ENCODE measurements at regions not wholly inside any gene's neighbourhood (a gene's known extent, or its start where the extent isn't known, plus 50 kb on each side); places are given as distances from the start of the nearest gene placed in this dataset.
"Not testable (repeated sequence)": the region's sequence is repeated elsewhere in the genome, so short reads cannot be mapped to it uniquely, and the experiment has no call there.

DNA sequence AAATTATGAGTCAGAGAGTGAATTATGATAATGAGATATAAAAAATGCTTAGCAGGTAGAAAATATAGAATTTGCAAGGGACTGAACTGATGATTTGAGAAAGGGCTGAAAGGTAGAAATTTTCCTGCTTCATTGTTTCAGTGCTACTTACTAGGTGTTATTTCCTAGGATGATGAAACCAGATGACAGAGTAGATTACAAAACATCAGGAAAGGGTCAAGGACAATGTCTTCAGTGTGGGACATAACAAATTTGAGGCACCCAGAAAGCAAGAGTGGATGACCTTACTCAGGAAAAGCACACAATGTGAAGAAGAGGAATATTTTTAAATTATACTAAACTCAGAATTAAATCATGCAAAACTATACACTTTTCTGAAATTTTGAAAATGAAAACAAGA lies 102.1 kb downstream of the SHCBP1 start:
- no peak for DNase-seq (ENCODE audit: low read depth)

DNA sequence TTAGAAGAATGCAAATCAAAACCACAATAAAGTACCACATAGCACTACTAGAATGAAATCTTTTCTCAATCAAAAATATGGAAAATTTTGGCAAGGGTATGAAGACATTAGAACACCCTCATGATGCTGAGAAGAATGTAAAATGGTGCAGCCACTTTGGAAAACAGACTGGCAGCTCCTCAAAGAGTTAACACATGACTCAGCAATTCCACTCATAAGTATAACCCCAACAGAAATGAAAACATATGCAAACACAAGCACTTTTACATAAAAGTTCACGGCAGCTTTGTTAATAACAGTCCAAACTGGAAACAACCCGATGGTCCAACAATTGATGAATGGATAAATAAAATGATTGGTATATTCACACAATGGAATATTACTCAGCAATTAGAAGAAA lies 124.5 kb downstream of the SHCBP1 start:
- no peak for DNase-seq (ENCODE audit: low read depth)

DNA sequence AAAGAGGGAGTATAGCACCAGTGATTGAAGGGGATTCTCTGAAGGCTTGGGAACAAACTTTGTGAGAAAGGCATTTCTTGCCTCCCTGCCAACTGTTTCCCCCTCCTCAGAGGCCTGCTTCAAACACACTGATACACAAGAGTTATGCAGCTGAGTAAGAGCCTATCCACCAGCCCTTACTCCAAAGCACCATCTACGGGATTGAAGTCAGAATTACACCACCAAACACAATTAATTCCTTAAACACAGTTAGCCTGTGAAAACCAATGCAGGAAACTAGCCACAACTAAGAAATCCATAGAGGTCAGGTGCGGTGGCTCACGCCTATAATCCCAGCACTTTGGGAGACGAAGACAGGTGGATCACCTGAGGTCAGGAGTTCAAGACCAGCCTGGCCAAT lies 138.3 kb downstream of the SHCBP1 start:
- DNase-seq (ENCODE audit: low read depth), result no peak

DNA sequence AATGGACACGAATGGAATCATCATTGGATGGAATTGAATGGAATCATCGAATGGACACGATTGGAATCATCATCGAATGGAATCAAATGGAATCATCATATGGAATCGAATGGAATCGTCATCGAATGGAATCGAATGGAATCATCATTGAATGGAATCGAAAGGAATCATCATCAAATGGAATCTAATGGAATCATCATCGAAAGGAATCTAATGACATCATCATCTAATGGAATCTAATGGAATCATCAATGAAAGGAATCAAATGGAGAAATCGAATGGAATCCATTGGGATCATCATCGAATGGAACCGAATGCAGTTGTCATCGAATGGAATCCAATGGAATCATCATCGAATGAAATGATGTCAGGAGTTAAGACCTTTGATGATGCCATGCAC lies 154.9 kb downstream of the SHCBP1 start:
- no peak for DNase-seq (ENCODE audit: low read depth)

DNA sequence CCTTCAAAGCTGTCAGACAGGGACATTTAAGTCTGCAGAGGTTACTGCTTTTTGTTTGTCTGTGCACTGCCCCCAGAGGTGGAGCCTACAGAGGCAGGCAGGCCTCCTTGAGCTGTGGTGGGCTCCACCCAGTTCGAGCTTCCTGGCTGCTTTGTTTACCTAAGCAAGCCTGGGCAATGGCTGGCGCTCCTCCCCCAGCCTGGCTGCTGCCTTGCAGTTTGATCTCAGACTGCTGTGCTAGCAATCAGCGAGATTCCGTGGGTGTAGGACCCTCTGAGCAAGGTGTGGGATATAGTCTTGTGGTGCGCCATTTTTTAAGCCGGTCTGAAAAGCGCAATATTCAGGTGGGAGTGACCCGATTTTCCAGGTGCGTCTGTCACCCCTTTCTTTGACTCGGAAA lies 166.4 kb downstream of the SHCBP1 start:
- not testable (repeated sequence) for DNase-seq (ENCODE audit: low read depth)

DNA sequence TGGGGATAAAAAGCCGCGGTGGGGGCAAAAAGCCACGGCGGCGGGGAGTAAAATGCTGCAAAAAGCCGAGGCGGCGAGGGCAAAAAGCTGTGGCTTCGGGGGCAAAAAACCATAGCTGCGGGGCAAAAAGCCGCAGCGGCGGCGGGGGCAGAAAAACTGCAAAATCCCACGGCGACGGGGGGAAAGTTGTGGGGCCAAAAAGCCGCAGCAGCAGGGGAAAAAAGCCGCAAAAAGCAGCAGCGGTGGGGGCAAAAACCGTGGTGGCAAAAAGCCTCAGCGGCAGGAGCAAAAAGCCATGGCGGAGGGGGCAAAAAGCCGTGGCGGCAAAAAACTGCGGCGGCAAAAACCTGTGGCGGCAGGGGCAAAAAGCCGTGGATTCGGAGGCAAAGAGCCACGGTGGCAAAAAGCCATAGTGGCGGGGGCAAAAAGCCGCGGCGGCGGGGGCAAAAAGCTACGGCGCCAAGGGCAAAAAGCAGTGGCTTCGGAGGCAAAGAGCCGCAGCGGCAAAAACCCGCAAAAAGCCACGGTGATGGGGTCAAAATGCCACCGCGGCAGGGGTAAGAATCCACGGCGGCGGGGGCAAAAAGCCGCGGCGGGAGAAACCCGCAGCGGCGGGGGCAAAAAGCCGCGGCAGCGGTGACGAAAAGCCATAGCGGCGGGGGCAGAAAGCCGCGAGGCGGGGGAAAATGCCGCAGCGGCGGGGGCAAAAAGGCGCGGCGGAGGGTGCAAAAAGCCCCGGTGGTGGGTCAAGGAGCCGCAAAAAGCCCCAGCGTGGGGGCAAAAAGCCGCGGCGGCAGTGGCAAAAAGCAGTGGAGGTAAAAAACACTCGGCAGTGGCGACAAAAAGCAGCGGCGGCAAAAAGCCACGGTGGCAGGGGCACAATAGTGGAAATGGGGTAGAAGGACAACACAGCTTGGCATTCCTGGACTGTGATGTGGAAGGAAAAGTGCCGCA lies 192.8 kb downstream of the SHCBP1 start:
- DNase-seq (ENCODE audit: low read depth), result no peak

DNA sequence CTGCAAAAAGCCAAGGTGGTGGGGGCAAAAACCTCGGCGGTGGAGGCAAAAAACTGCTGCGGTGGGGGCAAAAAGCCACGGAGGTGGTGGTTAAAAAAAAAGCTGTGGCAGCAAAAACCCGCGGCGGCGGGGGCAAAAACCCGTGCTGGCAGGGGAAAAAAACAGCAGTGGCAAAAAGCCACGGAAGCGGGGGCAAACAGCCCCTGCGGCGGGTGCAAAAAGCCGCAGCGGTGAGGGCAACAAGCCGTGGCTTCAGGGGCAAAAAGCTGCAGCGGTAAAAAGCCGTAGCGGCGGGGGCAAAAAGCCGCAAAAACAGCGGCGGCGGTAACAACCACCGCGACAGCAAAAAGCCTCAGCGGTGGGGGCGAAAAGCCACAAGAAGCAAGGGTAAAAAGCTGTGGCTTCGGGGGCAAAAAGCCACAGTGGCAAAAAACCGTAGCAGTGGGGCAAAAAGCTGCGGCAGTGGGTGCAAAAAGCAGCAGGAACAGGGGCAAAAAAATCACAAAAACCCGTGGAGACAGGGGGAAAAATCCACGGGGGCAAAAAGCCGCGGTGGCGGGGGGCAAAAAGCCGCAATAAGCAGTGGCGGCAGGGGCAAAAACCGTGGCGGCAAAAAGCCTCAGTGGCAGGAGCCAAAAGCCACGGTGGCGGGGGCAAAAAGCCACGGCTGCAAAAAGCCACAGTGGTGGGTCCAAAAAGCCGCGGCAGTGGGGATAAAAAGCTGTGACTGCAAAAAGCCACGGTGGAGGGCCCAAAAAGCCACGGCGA lies 193.7 kb downstream of the SHCBP1 start:
- no peak for DNase-seq (ENCODE audit: low read depth)

DNA sequence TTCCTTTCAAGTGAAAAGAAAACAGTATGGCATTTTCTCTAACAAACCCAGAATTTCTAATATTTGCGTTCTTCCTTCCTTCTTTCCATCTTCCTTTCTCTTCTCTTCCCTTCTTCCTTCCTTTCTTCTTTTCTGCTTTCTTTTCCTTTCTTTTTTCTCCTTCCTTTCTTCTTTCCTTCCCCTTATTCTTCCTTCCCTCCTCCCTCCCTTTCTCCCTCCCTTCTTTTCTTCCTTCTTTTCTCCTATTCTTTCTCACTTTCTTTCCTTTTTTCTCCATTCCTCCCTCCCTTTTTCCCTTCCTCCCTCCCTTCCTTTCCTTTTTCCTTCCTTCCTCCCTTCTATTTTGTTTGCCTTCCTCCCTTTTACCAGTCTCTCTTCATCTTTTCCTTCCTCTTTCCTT lies 194.8 kb downstream of the SHCBP1 start:
- DNase-seq (ENCODE audit: low read depth), result no peak

DNA sequence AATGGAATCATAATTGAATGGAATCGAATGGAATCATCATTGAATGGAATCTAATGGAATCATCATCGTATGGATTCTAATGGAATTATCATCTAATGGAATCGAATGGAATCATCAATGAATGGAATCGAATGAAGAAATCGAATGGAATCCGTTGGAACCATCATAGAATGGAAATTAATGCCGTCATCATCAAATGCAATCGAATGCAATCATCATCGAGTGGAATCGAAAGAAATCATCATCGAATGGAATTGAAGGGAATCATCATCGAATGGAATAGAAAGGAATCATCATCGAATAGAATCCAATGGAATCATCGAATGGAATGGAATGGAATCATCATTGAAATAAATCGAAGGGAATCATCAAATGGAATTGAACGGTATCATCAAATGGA lies 217.2 kb downstream of the SHCBP1 start:
- no peak for DNase-seq (ENCODE audit: low read depth)

DNA sequence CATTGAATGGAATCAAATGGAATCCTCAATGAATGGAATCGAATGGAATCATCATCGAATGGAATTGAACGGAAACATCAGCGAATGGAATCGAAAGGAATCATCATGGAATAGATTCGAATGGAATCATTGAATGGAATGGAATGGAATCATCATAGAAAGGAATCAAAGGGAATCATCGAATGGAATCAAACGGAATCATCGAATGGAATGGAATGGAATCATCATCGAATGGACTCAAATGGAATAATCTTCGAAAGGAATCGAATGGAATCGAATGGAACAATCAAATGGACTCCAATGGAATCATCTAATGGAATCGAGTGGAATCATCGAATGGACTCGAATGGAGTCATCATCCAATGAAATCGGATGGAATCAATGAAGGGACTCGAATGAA lies 222.6 kb downstream of the SHCBP1 start:
- not testable (repeated sequence) for DNase-seq (ENCODE audit: low read depth)

DNA sequence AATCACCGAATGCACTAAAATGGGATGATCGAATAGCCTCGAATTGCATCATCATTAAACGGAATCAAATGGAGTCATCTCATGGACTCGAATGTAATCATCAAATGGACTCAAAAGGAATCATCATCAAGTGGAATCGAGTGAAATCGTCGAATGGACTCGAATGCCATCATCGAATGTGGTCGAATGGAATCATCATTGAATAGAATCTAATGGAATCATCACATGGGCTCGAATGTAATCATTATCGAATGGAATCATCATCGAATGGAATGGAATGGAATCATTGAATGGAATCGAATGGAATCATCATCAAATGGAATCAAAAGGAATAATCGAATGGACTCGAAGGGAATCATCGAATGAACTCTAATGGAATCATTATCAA lies 224.3 kb downstream of the SHCBP1 start:
- not testable (repeated sequence) for DNase-seq (ENCODE audit: low read depth)

DNA sequence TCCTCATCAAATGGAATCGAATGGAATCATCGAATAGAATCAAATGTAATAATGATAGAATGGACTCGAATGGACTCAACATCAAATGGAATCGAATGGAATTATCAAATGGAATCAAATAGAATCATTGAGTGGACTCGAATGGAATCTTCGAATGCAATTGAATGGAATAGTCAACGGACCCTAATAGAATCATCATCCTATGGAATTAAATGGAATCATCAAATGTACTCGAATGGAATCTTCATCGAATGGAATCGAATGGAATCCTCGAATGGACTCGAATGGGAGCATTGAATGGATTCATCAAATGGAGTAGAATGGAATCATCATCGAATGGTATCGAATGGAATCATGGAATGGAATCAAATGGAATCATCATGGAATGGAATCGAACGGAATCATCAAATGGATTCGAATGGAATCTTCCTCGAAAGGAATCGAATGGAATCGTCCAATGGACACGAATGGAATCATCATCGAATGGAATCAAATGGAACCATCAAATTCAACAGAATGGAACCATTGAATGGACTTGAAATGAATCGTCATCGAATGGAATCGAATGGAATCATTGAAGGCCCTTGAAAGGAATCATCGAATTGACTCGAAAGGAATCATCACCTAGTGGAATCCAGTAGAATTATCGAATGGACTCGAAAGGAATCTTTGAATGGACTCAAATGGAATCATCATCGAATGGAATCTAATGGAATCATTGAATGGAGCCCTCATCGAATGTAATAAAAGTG lies 224.9 kb downstream of the SHCBP1 start:
- DNase-seq (ENCODE audit: low read depth), result not testable (repeated sequence)

DNA sequence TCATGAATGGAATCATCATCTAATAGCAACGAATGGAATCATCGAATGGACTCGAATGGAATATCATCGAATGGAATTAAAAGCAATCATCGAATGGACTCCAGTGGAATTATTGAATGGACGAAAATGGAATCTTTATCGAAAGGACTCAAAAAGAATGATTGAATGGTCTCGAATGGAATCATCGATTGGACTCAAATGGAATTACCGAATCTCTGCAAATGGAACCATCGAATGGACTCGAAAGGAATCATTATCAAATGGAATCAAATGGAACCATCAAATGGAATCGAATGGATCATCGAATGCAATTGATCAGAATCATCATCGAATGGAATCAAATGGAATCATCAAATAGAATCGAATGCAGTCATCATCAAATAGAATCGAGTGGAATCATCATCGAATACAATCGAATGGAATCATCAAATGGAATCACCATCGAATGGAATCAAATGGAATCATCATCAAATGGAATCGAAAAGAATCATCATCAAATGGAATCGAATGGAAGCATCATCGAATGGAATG lies 225.7 kb downstream of the SHCBP1 start:
- not testable (repeated sequence) for DNase-seq (ENCODE audit: low read depth)

DNA sequence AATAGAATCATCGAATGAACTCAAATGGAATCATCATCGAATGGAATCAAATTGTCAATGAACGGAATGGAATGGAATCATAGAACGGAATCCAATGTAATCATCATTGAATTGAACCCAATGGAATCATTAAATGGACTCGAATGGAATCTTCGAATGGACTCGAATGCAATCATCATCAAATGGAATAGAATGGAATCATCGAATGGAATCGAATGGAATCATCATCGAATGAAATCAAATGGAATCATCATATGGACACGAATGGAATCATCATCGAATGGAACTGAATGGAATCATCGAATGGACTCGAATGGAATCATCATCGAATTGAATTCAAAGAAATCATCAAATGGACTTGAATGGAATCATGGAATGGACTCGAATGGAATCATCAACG lies 226.2 kb downstream of the SHCBP1 start:
- DNase-seq (ENCODE audit: low read depth), result not testable (repeated sequence)

DNA sequence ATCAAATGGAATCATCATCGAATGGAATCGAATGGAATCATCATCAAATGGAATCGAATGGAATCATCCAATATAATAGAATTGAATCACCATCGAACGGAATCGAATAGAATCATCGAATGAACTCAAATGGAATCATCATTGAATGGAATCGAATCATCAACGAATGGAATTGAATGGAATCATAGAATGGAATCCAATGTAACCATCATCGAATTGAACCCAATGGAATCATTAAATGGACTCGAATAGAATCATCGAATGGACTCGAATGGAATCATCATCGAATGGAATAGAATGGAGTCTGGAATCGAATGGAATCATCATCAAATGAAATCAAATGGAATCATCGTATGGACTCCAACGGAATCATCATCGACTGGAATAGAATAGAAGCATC lies 227.0 kb downstream of the SHCBP1 start:
- not testable (repeated sequence) for DNase-seq (ENCODE audit: low read depth)

DNA sequence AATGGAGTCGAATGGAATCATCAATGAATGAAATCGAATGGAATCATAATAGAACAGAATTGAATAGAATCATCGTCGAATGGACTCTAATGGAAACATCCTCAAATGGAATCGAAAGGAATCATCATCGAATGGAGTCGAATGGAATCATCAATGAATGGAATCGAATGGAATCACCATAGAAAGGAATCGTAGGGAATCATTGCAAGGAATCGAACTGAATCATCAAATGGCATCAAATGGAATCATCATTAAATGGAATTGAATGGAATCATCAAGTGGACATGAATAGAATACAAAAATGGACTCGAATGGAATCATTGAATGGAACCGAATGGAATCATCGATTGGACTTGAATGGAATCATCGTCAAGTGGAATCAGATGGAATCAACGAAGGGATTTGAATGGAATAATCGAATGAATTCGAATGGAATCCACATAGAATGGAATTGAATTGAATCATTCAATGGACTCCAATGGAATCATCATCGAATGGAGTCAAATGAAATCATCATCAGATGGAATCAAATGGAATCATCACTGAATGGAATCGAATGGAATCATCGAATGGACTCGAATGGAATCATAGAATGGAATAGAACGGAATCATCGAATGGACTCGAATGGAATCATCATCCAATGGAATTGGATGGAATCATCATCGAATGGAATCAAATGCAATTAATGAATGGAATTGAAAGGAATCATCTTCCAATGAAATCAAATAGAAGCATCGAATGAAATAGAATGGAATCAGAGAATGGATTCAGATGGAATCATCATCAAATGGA lies 228.1 kb downstream of the SHCBP1 start:
- DNase-seq (ENCODE audit: low read depth), result not testable (repeated sequence)

DNA sequence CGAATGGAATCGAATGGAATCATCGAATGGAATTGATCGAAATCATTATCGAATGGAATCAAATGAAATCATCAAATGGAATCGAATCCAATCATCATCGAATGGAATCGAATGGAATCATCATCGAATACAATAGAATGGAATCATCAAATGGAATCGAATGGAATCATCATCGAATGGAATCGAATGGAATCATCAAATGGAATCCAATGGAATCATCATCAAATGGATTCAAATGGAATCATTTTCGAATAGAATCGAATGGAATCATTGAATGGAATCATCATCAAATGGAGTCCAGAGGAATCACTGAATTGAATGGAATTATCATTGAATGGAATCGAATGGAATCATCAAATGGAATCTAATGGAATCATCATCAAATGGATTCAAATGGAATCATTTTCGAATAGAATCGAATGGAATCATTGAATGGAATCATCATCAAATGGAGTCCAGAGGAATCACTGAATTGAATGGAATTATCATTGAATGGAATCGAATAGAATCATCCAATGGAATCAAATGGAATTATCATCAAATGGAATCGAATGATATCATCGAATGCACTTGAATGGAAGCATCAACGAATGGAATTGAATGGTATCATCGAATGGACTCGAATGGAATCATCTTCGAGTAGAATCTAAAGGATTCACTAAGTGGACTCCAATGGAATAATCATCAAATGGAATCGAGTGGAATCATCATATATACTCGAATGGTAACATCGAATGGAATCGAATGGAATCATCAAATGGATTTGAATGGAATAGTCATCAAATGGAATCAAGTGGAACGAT lies 230.3 kb downstream of the SHCBP1 start:
- not testable (repeated sequence) for DNase-seq (ENCODE audit: low read depth)

DNA sequence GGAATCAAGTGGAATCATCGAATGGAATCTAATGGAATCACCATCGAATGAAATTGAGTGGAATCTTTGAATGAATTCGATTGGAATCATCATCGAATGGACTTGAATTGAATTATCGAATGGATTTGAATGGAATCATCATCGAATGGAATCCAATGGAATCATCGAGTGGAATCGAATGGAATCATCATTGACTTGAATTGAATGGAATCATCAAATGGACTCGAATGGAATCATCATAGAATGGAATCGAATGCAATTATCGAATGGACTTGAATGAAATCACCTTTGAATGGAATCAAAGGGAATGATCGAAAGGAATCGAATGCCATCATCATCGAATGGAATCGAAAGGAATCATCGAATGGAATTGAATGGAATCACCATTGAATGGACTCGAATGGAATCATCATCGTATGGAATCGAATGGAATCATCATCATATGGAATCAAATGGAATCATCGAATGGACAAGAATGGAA lies 231.6 kb downstream of the SHCBP1 start:
- DNase-seq (ENCODE audit: low read depth), result peak; percentile 21

DNA sequence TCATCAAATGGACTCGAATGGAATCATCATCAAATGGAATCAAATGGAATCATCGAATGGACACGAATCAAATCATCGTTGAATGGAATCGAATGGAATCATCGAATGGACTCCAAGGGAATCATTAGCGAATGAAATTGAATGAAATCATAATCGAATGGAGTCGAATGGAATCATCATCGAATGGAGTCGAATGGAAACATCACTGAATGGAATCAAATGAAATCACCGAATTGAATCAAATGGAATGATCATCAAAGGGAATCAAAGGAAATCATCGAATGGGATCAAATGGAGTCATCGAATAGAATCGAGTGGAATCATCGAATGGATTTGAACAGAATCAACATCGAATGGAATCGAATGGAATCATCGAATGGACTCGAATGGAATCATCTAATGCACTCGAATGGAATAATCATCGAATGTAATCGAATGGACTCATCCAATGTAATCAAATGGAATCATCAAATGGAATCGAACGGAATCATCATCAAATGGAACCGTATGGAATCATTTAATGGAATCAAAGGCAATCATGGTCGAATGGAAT lies 232.2 kb downstream of the SHCBP1 start:
- not testable (repeated sequence) for DNase-seq (ENCODE audit: low read depth)

DNA sequence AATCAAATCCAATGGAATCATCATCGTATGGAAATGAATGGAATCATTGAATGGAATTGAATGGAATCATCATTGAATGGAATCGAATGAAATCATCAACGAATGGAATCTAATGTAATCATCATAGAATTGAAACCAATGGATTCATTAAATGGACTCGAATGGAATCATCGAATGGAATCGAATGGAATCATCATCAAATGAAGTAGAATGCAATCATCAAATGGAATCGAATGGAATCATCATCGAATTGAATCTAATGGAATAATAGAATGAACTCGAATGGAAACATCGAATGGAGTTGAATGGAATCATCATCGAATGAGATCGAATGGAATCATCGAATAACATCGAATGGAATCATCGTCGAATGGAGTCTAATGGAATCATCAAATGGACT lies 232.8 kb downstream of the SHCBP1 start:
- not testable (repeated sequence) for DNase-seq (ENCODE audit: low read depth)

Data from T-helper 22 cell (primary cell).